H9 (cell line): ENCODE measurements at regions not wholly inside any gene's neighbourhood (a gene's known extent, or its start where the extent isn't known, plus 50 kb on each side); places are given as distances from the start of the nearest gene placed in this dataset.

ENCODE experiments used
- DNase-seq: peaks from one replicate; pipeline ENCODE4 v3.0.0-alpha.2; 2017
- H2AFZ ChIP-seq: one replicate; pipeline ENCODE4 v1.6.1; 2013; ENCODE audit warnings: mild to moderate bottlenecking, low read length, control low read depth, moderate library complexity
- H2AK5ac ChIP-seq: 2 replicates; pipeline ENCODE4 v1.6.1; 2013; ENCODE audit warnings: low read length, control low read depth, mixed read lengths; ENCODE audit not compliant: insufficient read length
- H2BK120ac ChIP-seq: one replicate; pipeline ENCODE4 v1.6.1; 2013; ENCODE audit warnings: low read depth, mild to moderate bottlenecking, low read length, control low read depth, inconsistent platforms; ENCODE audit not compliant: poor library complexity, severe bottlenecking
- H2BK12ac ChIP-seq: 2 replicates; pipeline ENCODE4 v1.6.1; 2013; ENCODE audit warnings: low read length, control low read depth, mixed read lengths, low read depth; ENCODE audit not compliant: insufficient read length
- H2BK15ac ChIP-seq: 2 replicates; pipeline ENCODE4 v1.6.1; 2013; ENCODE audit warnings: low read depth, low read length, control low read depth
- H2BK20ac ChIP-seq: one replicate; pipeline ENCODE4 v1.6.1; 2013; ENCODE audit warnings: low read depth, mild to moderate bottlenecking, low read length, control low read depth, inconsistent platforms; ENCODE audit not compliant: poor library complexity, severe bottlenecking
- H2BK5ac ChIP-seq: 2 replicates; pipeline ENCODE4 v1.6.1; 2013; ENCODE audit warnings: low read length, control low read depth, mixed read lengths; ENCODE audit not compliant: insufficient read length
- H3K14ac ChIP-seq: 2 replicates; pipeline ENCODE4 v1.6.1; 2013; ENCODE audit warnings: low read length, control low read depth; ENCODE audit not compliant: insufficient read depth
- H3K18ac ChIP-seq: 2 replicates; pipeline ENCODE4 v1.6.1; 2013; ENCODE audit warnings: low read depth, mild to moderate bottlenecking, mixed read lengths, low read length, control low read depth; ENCODE audit not compliant: insufficient read length
- H3K23ac ChIP-seq: 2 replicates; pipeline ENCODE4 v1.6.1; 2013; ENCODE audit warnings: low read length, control low read depth, mixed read lengths, low read depth; ENCODE audit not compliant: insufficient read length
- H3K23me2 ChIP-seq: 2 replicates; pipeline ENCODE4 v1.6.1; 2013; ENCODE audit warnings: low read depth, mild to moderate bottlenecking, mixed read lengths, low read length, control low read depth; ENCODE audit not compliant: insufficient read length, poor library complexity, severe bottlenecking
- H3K27ac ChIP-seq: 2 replicates; pipeline ENCODE4 v1.5.1; 2013; ENCODE audit warnings: low read length, control low read depth, mixed read lengths, low read depth; ENCODE audit not compliant: insufficient read length
- H3K27me3 ChIP-seq: 2 replicates; pipeline ENCODE4 v1.6.1; 2013; ENCODE audit warnings: low read length, control low read depth, inconsistent platforms; ENCODE audit not compliant: insufficient read depth
- H3K4ac ChIP-seq: 2 replicates; pipeline ENCODE4 v1.6.1; 2013; ENCODE audit warnings: low read depth, mild to moderate bottlenecking, control low read depth, inconsistent platforms, low read length, moderate library complexity
- H3K4me1 ChIP-seq: 2 replicates; pipeline ENCODE4 v1.6.1; 2013; ENCODE audit warnings: low read length, control low read depth, inconsistent platforms; ENCODE audit not compliant: insufficient read depth
- H3K4me2 ChIP-seq: 2 replicates; pipeline ENCODE4 v1.6.1; 2013; ENCODE audit warnings: low read length, control low read depth, mixed read lengths; ENCODE audit not compliant: insufficient read length, insufficient read depth
- H3K56ac ChIP-seq: 2 replicates; pipeline ENCODE4 v1.6.1; 2013; ENCODE audit warnings: low read depth, mild to moderate bottlenecking, mixed read lengths, low read length, control low read depth; ENCODE audit not compliant: insufficient read length
- H3K79me1 ChIP-seq: 2 replicates; pipeline ENCODE4 v1.6.1; 2013; ENCODE audit warnings: low read depth, mild to moderate bottlenecking, moderate library complexity, low read length, control low read depth, inconsistent platforms; ENCODE audit not compliant: insufficient read depth, poor library complexity, severe bottlenecking
- H3K79me2 ChIP-seq: 2 replicates; pipeline ENCODE4 v1.6.1; 2013; ENCODE audit warnings: low read length, control low read depth, inconsistent platforms; ENCODE audit not compliant: insufficient read depth
- H3K9ac ChIP-seq: 2 replicates; pipeline ENCODE4 v1.6.1; 2013; ENCODE audit warnings: low read length, control low read depth, mixed read lengths; ENCODE audit not compliant: insufficient read length; ENCODE audit errors: extremely low read depth
- H3K9me3 ChIP-seq: one replicate; pipeline ENCODE4 v1.6.1; 2013; ENCODE audit warnings: low read depth, low read length, inconsistent platforms; ENCODE audit not compliant: control insufficient read depth
- H3T11ph ChIP-seq: one replicate; pipeline ENCODE4 v1.6.1; 2013; ENCODE audit warnings: mild to moderate bottlenecking, low read length, control low read depth, inconsistent platforms
- H4K20me1 ChIP-seq: one replicate; pipeline ENCODE4 v1.6.1; 2013; ENCODE audit not compliant: control insufficient read depth, insufficient read length, insufficient read depth
- H4K5ac ChIP-seq: 2 replicates; pipeline ENCODE4 v1.6.1; 2013; ENCODE audit warnings: low read depth, mild to moderate bottlenecking, mixed read lengths, low read length, control low read depth; ENCODE audit not compliant: insufficient read length
- H4K8ac ChIP-seq: replicated peaks from 2 replicates; pipeline ENCODE4 v1.6.1; 2013; ENCODE audit warnings: low read length, control low read depth, mixed read lengths, low read depth; ENCODE audit not compliant: insufficient read length
- H4K91ac ChIP-seq: 2 replicates; pipeline ENCODE4 v1.6.1; 2013; ENCODE audit warnings: low read depth, mild to moderate bottlenecking, moderate library complexity, mixed read lengths, low read length, control low read depth; ENCODE audit not compliant: insufficient read length
- H3K27ac Mint-ChIP-seq, 3 experiments: 2 replicates in 2 of 3; 3 replicates in 1 of 3; pipeline ENCODE4 v1.8.0; 2020 to 2021; ENCODE audit warnings: mixed read lengths in 3 of 3, mild to moderate bottlenecking in 1 of 3, moderate library complexity in 1 of 3
- H3K27me3 Mint-ChIP-seq: 2 replicates; pipeline ENCODE4 v1.8.0; 2021; ENCODE audit warnings: low read depth, mild to moderate bottlenecking, moderate library complexity, mixed read lengths
- H3K36me3 Mint-ChIP-seq, 3 experiments: 2 replicates in 2 of 3; 3 replicates in 1 of 3; pipeline ENCODE4 v1.8.0; 2020 to 2021; ENCODE audit warnings: low read depth in 3 of 3, mixed read lengths in 3 of 3; ENCODE audit not compliant: insufficient read depth in 1 of 3
- H3K4me1 Mint-ChIP-seq, 2 experiments: 2 replicates each; pipeline ENCODE4 v1.8.0; 2020; ENCODE audit warnings: mixed read lengths in 2 of 2
- H3K4me3 Mint-ChIP-seq, 2 experiments: 2 replicates in 1 of 2; 3 replicates in 1 of 2; pipeline ENCODE4 v1.8.0; 2020 to 2021; ENCODE audit warnings: mild to moderate bottlenecking in 2 of 2, mixed read lengths in 2 of 2, moderate library complexity in 1 of 2
- H3K9me3 Mint-ChIP-seq, 2 experiments: 2 replicates in 1 of 2; 3 replicates in 1 of 2; pipeline ENCODE4 v1.8.0; 2020; ENCODE audit warnings: mild to moderate bottlenecking in 2 of 2, mixed read lengths in 2 of 2, moderate library complexity in 1 of 2
- WGBS: extraction: QIAGEN DNeasy Blood & Tissue Kit; methylation state at CpG from one replicate; pipeline ENCODE4 v1.1.7; 2013; ENCODE audit warnings: missing lambda C conversion rate, low lambda C conversion rate, mixed read lengths; ENCODE audit not compliant: insufficient read length; ENCODE audit errors: extremely low coverage; 5-methylcytosine and 5-hydroxymethylcytosine counted together
- TF ChIP-seq, protein P1 (sequence below): fragments of 200-600 bp; sonication (generic); conservative IDR thresholded peaks from 3 replicates; pipeline ENCODE4 v1.8.0; 2021; ENCODE audit warnings: antibody characterized with exemption, mild to moderate bottlenecking

DNA sequence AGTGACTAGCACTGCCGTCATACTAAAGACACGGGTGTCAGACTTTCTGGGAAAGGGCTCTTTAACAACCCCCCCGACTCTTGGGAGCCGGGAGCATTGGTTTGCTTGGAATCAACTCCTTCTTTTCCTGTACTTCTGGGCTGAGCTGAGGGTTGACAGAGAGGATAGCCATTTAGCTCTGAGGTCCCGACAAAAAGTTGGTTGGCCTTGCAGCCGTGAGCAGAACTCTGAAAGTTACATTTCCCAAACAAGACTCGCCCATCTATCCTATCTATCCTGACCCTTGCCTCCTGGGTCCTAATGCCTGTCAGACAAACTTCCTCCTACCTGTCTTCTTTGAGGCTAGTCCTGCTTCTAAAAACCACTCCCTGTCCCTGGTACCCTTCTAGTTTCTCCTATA lies 460.8 kb upstream of the TOM1L1 start:
- Histone ChIP-seq H4K91ac (no peak overlapping the region), H3K14ac (no peak overlapping the region), H4K5ac (no peak overlapping the region), H3K27me3 (no peaks in the 10 kb centered on the region), H3K9me3 (no peaks in the 10 kb centered on the region), H2BK15ac (no peak overlapping the region), H4K8ac (no peak overlapping the region), H3K4ac (no peak overlapping the region), H3K4me1 (no peaks in the 10 kb centered on the region), H2BK120ac (no peak overlapping the region), H3K79me2 (no peaks in the 10 kb centered on the region), H3K9ac (no peak overlapping the region), H2BK5ac (no peak overlapping the region), H2BK20ac (no peak overlapping the region), H3K56ac (no peak overlapping the region), H3K4me2 (no peak overlapping the region), H3K27ac (no peak overlapping the region), H2AK5ac (no peak overlapping the region), H2BK12ac (no peak overlapping the region), H4K20me1 (no peaks in the 10 kb centered on the region), H3K79me1 (no peaks in the 10 kb centered on the region), H3K23me2 (no peaks in the 10 kb centered on the region), H3T11ph (no peak overlapping the region), H3K18ac (no peak overlapping the region), H3K23ac (no peak overlapping the region), H2AFZ (no peak overlapping the region)
- DNase-seq: no peak
- Mint-ChIP-seq H3K4me1 (peaks cover 0 to 7% of the 10 kb centered on the region in 2 experiments; a peak in 1 of 4 replicates), H3K36me3 (peaks cover 6 to 13% (median 10%) of the 10 kb centered on the region in 3 experiments), H3K9me3 (peaks cover 10 to 15% of the 10 kb centered on the region in 2 experiments; a peak in 4 of 5 replicates), H3K4me3 (no peak overlapping the region), H3K27ac (no peak overlapping the region), H3K27me3 (no peaks in the 10 kb centered on the region)
- no CpG with 5 or more reads among the region's 7 CpGs for WGBS
- TF ChIP-seq, protein P1, sequence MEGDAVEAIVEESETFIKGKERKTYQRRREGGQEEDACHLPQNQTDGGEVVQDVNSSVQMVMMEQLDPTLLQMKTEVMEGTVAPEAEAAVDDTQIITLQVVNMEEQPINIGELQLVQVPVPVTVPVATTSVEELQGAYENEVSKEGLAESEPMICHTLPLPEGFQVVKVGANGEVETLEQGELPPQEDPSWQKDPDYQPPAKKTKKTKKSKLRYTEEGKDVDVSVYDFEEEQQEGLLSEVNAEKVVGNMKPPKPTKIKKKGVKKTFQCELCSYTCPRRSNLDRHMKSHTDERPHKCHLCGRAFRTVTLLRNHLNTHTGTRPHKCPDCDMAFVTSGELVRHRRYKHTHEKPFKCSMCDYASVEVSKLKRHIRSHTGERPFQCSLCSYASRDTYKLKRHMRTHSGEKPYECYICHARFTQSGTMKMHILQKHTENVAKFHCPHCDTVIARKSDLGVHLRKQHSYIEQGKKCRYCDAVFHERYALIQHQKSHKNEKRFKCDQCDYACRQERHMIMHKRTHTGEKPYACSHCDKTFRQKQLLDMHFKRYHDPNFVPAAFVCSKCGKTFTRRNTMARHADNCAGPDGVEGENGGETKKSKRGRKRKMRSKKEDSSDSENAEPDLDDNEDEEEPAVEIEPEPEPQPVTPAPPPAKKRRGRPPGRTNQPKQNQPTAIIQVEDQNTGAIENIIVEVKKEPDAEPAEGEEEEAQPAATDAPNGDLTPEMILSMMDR: no peak
